B cell (primary cell): ENCODE measurements at regions not wholly inside any gene's neighbourhood (a gene's known extent, or its start where the extent isn't known, plus 50 kb on each side); places are given as distances from the start of the nearest gene placed in this dataset.

Source experiments
- ATAC-seq: fragments of 200-7000 bp; cut with Tn5 transposase; one replicate; pipeline ENCODE4 v1.10.0; 2021; ENCODE audit warnings: low read depth, mild to moderate bottlenecking, moderate number of reproducible peaks, moderate library complexity
- CTCF ChIA-PET: fragments of 350-600 bp; sonication (Branson Sonifier 250); formaldehyde crosslinking; loops from one replicate; lab custom pipeline; 2021; ENCODE audit warnings: antibody characterized with exemption, inconsistent platforms; lab: Charles Lee
- POLR2A ChIA-PET: fragments of 350-600 bp; sonication (Branson Sonifier 250); formaldehyde crosslinking; loops from one replicate; lab custom pipeline; 2021; ENCODE audit warnings: antibody characterized with exemption; lab: Charles Lee
- DNase-seq: peaks from one replicate; pipeline ENCODE4 v3.0.0; 2013
- H2AFZ ChIP-seq: 2 replicates; pipeline ENCODE4 v1.6.1; 2012; ENCODE audit warnings: mild to moderate bottlenecking, low read depth, low read length; ENCODE audit not compliant: insufficient read depth, poor library complexity, severe bottlenecking
- H3K27ac ChIP-seq, 2 donors: 1 replicate in 1 of 2; 2 replicates in 1 of 2; pipeline ENCODE4 v1.5.1; 2012 to 2013; ENCODE audit warnings: low read length in 2 of 2, mild to moderate bottlenecking in 2 of 2, moderate library complexity in 1 of 2
- H3K27me3 ChIP-seq, 4 experiments: fragments of 200-600 bp in 1 of 4; sonication (generic) in 1 of 4; replicated peaks in 1 of 4; 1 replicate in 2 of 4; 2 replicates in 2 of 4; pipeline versions ENCODE4 v1.6.1 to v1.7.0; 2013 to 2016; ENCODE audit warnings: low read length in 3 of 4, mild to moderate bottlenecking in 2 of 4, mixed read lengths in 1 of 4, moderate library complexity in 1 of 4; ENCODE audit not compliant: insufficient read depth in 4 of 4, control insufficient read depth in 3 of 4; ENCODE audit errors: control extremely low read depth in 1 of 4
- H3K36me3 ChIP-seq, 2 experiments: replicated peaks in 1 of 2; 1 replicate in 1 of 2; 2 replicates in 1 of 2; pipeline versions ENCODE4 v1.6.1 to v1.7.1; 2013; ENCODE audit warnings: low read length in 1 of 2; ENCODE audit not compliant: insufficient read depth in 2 of 2, control insufficient read depth in 1 of 2; ENCODE audit errors: control extremely low read depth in 1 of 2, extremely low read depth in 1 of 2
- H3K4me1 ChIP-seq, 2 donors: fragments of 200-600 bp in 1 of 2; sonication (generic) in 1 of 2; 1 replicate in 1 of 2; 2 replicates in 1 of 2; pipeline versions ENCODE4 v1.5.1 to v1.6.1; 2013 to 2017; ENCODE audit warnings: low read length in 2 of 2; ENCODE audit not compliant: control insufficient read depth in 2 of 2, insufficient read depth in 2 of 2
- H3K4me2 ChIP-seq: replicated peaks from 2 replicates; pipeline ENCODE3; 2012; ENCODE audit warnings: mild to moderate bottlenecking, low read depth, low read length; ENCODE audit not compliant: poor library complexity, severe bottlenecking
- H3K4me3 ChIP-seq, 5 experiments: fragments of 200-600 bp in 1 of 5; sonication (generic) in 1 of 5; 1 replicate in 3 of 5; 2 replicates in 2 of 5; pipeline versions ENCODE4 v1.5.1 to v1.7.0; 2011 to 2016; ENCODE audit warnings: low read length in 4 of 5, mild to moderate bottlenecking in 4 of 5, low read depth in 2 of 5, control low read depth in 1 of 5, moderate library complexity in 1 of 5; ENCODE audit not compliant: insufficient read depth in 1 of 5; ENCODE audit errors: control extremely low read depth in 1 of 5, extremely low read depth in 1 of 5
- H3K79me2 ChIP-seq: fragments of 200-600 bp; sonication (generic); one replicate; pipeline ENCODE4 v1.6.0; 2016; ENCODE audit warnings: low read length; ENCODE audit not compliant: control insufficient read depth, insufficient read depth
- H3K9ac ChIP-seq: fragments of 200-600 bp; sonication (generic); 2 replicates; pipeline ENCODE4 v1.6.1; 2017; ENCODE audit warnings: mild to moderate bottlenecking, low read length, moderate library complexity
- H3K9me3 ChIP-seq, 3 donors: one replicate each; pipeline versions ENCODE4 v1.6.1 to v1.7.1; 2013; ENCODE audit warnings: low read length in 2 of 3; ENCODE audit not compliant: control insufficient read depth in 2 of 3, insufficient read depth in 1 of 3; ENCODE audit errors: control extremely low read depth in 1 of 3
- H4K20me1 ChIP-seq: 2 replicates; pipeline ENCODE4 v1.6.0; 2012; ENCODE audit warnings: mild to moderate bottlenecking, low read length; ENCODE audit not compliant: insufficient read depth, control insufficient read depth, poor library complexity, severe bottlenecking
- H3K27ac Mint-ChIP-seq: one replicate; pipeline ENCODE4 v1.8.0; 2021; ENCODE audit warnings: mixed read lengths
- H3K27me3 Mint-ChIP-seq: one replicate; pipeline ENCODE4 v1.8.0; 2021; ENCODE audit warnings: mixed read lengths
- H3K4me1 Mint-ChIP-seq: one replicate; pipeline ENCODE4 v1.8.0; 2021; ENCODE audit warnings: mixed read lengths
- H3K4me3 Mint-ChIP-seq: one replicate; pipeline ENCODE4 v1.8.0; 2021; ENCODE audit warnings: mixed read lengths
- H3K9me3 Mint-ChIP-seq: one replicate; pipeline ENCODE4 v1.8.0; 2022; ENCODE audit warnings: mixed read lengths; ENCODE audit not compliant: insufficient read depth
- EZH2 ChIP-seq: IDR thresholded peaks from 2 replicates; pipeline ENCODE4 v1.6.1; 2012; ENCODE audit warnings: borderline replicate concordance, low read depth, mild to moderate bottlenecking, moderate library complexity, low read length; ENCODE audit not compliant: insufficient read depth, poor library complexity, severe bottlenecking
- WGBS: methylation state at CpG from one replicate; pipeline ENCODE4 v1.1.5; 2013; ENCODE audit warnings: missing lambda C conversion rate; ENCODE audit not compliant: insufficient coverage; 5-methylcytosine and 5-hydroxymethylcytosine counted together
- intact Hi-C: fragments of 100-400 bp; cut with micrococcal nuclease; formaldehyde crosslinking; loops from one replicate; pipeline ENCODE4 v1.10.0; 2022
- TF ChIP-seq, protein P1 (sequence below): fragments of 200-600 bp; IDR thresholded peaks from one replicate; pipeline ENCODE4 v1.8.0; 2022; ENCODE audit warnings: antibody characterized with exemption, mild to moderate bottlenecking

DNA sequence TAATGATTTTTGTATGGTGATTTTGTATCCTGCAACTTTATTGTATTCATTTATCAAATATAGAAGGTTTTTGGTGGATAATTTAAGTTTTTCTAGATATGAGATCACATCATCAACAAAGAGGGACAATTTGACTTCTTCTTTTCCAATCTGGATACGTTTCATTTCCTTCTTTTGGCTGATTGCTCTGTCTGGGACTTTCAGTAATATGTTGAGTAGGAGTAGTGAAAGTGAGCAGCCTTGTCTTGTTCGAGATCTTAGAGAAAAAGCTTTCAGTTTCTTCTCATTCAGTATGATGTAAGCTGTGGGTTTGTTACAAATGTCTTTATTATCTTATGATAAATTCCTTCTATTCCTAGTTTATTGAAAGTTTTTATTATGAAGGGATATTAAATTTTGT, 352.0 kb upstream of the DACH1 start:
- Mint-ChIP-seq H3K4me3 (no peak overlapping the region), H3K9me3 (no peaks in the 10 kb centered on the region), H3K4me1 (no peaks in the 10 kb centered on the region), H3K27ac (no peak overlapping the region), H3K27me3 (no peaks in the 10 kb centered on the region)
- Histone ChIP-seq H3K9me3 (peaks cover 0 to 13% (median 6%) of the 10 kb centered on the region in 3 donors), H4K20me1 (no peaks in the 10 kb centered on the region), H3K9ac (no peak overlapping the region), H3K36me3 (no peaks in the 10 kb centered on the region), H3K27ac (no peak overlapping the region), H3K79me2 (no peaks in the 10 kb centered on the region), H3K4me1 (no peaks in the 10 kb centered on the region), H3K4me2 (no peak overlapping the region), H3K4me3 (no peak overlapping the region), H2AFZ (no peak overlapping the region), H3K27me3 (no peaks in the 10 kb centered on the region)
- TF ChIP-seq, protein P1, sequence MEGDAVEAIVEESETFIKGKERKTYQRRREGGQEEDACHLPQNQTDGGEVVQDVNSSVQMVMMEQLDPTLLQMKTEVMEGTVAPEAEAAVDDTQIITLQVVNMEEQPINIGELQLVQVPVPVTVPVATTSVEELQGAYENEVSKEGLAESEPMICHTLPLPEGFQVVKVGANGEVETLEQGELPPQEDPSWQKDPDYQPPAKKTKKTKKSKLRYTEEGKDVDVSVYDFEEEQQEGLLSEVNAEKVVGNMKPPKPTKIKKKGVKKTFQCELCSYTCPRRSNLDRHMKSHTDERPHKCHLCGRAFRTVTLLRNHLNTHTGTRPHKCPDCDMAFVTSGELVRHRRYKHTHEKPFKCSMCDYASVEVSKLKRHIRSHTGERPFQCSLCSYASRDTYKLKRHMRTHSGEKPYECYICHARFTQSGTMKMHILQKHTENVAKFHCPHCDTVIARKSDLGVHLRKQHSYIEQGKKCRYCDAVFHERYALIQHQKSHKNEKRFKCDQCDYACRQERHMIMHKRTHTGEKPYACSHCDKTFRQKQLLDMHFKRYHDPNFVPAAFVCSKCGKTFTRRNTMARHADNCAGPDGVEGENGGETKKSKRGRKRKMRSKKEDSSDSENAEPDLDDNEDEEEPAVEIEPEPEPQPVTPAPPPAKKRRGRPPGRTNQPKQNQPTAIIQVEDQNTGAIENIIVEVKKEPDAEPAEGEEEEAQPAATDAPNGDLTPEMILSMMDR: no peak
- TF ChIP-seq EZH2: no peak
- DNase-seq: no peak
- ChIA-PET POLR2A (no interaction called here), CTCF (no interaction called here)
- no peak for ATAC-seq
- WGBS: no CpG with 5 or more reads among the region's 2 CpGs
- intact Hi-C loops: no loop called here

DNA sequence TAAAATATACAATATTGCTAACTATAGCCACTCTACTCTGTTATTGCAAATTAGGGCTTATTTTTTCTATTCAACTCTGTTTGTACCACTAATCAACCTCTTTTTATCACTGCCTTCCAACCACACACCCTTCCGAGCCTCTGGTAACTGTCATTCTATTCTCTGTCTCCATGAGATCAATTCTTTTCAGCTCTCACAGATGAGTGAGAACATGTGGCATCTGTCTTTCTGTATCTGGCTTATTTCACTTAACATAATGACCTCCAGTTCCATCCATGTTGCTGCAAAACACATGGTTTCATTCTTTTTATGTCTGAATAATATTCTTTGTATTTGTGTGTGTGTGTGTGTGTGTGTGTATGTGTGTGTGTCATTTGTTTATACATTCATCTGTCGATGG, 350.1 kb upstream of the DACH1 start:
- peaks cover 0 to 13% (median 6%) of the 10 kb centered on the region in 3 donors for H3K9me3 ChIP-seq
- no peaks in the 10 kb centered on the region for H3K9me3 Mint-ChIP-seq
- H3K27me3 Mint-ChIP-seq: no peaks in the 10 kb centered on the region
- H3K36me3 ChIP-seq: no peaks in the 10 kb centered on the region
- ATAC-seq (no peak), DNase-seq (no peak)
- no peak overlapping the region for H3K4me3 ChIP-seq
- no peak for TF ChIP-seq EZH2
- TF ChIP-seq, protein P1: no peak
- POLR2A ChIA-PET: no interaction called here
- H3K27ac Mint-ChIP-seq: no peak overlapping the region
- no peak overlapping the region for H2AFZ ChIP-seq
- no peaks in the 10 kb centered on the region for H4K20me1 ChIP-seq
- CTCF ChIA-PET: no interaction called here
- H3K4me3 Mint-ChIP-seq: no peak overlapping the region
- WGBS: 86% methylated on average over 1 of the region's 2 CpGs
- no peaks in the 10 kb centered on the region for H3K27me3 ChIP-seq
- H3K27ac ChIP-seq: no peak overlapping the region
- no peak overlapping the region for H3K4me2 ChIP-seq
- intact Hi-C loops: no loop called here
- no peaks in the 10 kb centered on the region for H3K79me2 ChIP-seq
- no peak overlapping the region for H3K9ac ChIP-seq
- H3K4me1 Mint-ChIP-seq: no peaks in the 10 kb centered on the region
- no peaks in the 10 kb centered on the region for H3K4me1 ChIP-seq
